ENCODE measurements at regions not wholly inside any gene's neighbourhood (a gene's known extent, or its start where the extent isn't known, plus 50 kb on each side); places are given as distances from the start of the nearest gene placed in this dataset.

GRCh38 chr13:34777089-34777913 is 164.8 kb upstream of the NBEA start:
- H3K4me1 ChIP-seq (ENCODE audit: control insufficient read depth, insufficient read depth, low read length) = no peaks in the 10 kb centered on the region

GRCh38 chr13:34777914-34778303 is 164.2 kb upstream of the NBEA start:
- H3K27ac ChIP-seq (ENCODE audit: low read depth, low read length) = no peak overlapping the region
- no peak overlapping the region for H3K4me3 ChIP-seq (ENCODE audit: low read length)
- H3K4me1 ChIP-seq (ENCODE audit: control insufficient read depth, insufficient read depth, low read length) = no peaks in the 10 kb centered on the region

More at GRCh38 chr13:34777089-34777913, 164.8 kb upstream of the NBEA start:
- Histone ChIP-seq H3K4me3 (ENCODE audit: low read length) (no peak overlapping the region), H3K36me3 (ENCODE audit: control insufficient read depth, insufficient read depth, low read length) (no peaks in the 10 kb centered on the region), H3K27ac (ENCODE audit: low read depth, low read length) (no peak overlapping the region), H3K27me3 (ENCODE audit: control insufficient read depth, insufficient read depth, low read length) (no peaks in the 10 kb centered on the region), H3K9ac (ENCODE audit: low read length) (no peak overlapping the region)

GRCh38 chr13:34779171-34779570 is 162.9 kb upstream of the NBEA start:
- H3K27ac ChIP-seq (ENCODE audit: low read depth, low read length) = no peak overlapping the region
- no peaks in the 10 kb centered on the region for H3K4me1 ChIP-seq (ENCODE audit: control insufficient read depth, insufficient read depth, low read length)
- no peaks in the 10 kb centered on the region for H3K36me3 ChIP-seq (ENCODE audit: control insufficient read depth, insufficient read depth, low read length)
- H3K4me3 ChIP-seq (ENCODE audit: low read length) = no peak overlapping the region
- no peaks in the 10 kb centered on the region for H3K27me3 ChIP-seq (ENCODE audit: control insufficient read depth, insufficient read depth, low read length)
- no peak overlapping the region for H3K9ac ChIP-seq (ENCODE audit: low read length)

More at GRCh38 chr13:34777914-34778303, 164.2 kb upstream of the NBEA start:
- H3K9ac ChIP-seq (ENCODE audit: low read length) = no peak overlapping the region
- H3K36me3 ChIP-seq (ENCODE audit: control insufficient read depth, insufficient read depth, low read length) = no peaks in the 10 kb centered on the region
- no peaks in the 10 kb centered on the region for H3K27me3 ChIP-seq (ENCODE audit: control insufficient read depth, insufficient read depth, low read length)

GRCh38 chr13:34793301-34793700 is 148.8 kb upstream of the NBEA start:
- Histone ChIP-seq H3K36me3 (ENCODE audit: control insufficient read depth, insufficient read depth, low read length) (no peaks in the 10 kb centered on the region), H3K27me3 (ENCODE audit: control insufficient read depth, insufficient read depth, low read length) (no peaks in the 10 kb centered on the region), H3K9ac (ENCODE audit: low read length) (no peak overlapping the region), H3K4me1 (ENCODE audit: control insufficient read depth, insufficient read depth, low read length) (no peaks in the 10 kb centered on the region), H3K4me3 (ENCODE audit: low read length) (no peak overlapping the region), H3K27ac (ENCODE audit: low read depth, low read length) (no peak overlapping the region)

GRCh38 chr13:34803756-34804155 is 138.3 kb upstream of the NBEA start:
- no peak overlapping the region for H3K4me3 ChIP-seq (ENCODE audit: low read length)
- H3K27ac ChIP-seq (ENCODE audit: low read depth, low read length) = no peak overlapping the region

GRCh38 chr13:34805347-34805746 is 136.7 kb upstream of the NBEA start:
- no peak overlapping the region for H3K9ac ChIP-seq (ENCODE audit: low read length)
- H3K27me3 ChIP-seq (ENCODE audit: control insufficient read depth, insufficient read depth, low read length) = no peaks in the 10 kb centered on the region
- H3K27ac ChIP-seq (ENCODE audit: low read depth, low read length) = no peak overlapping the region
- no peak overlapping the region for H3K4me3 ChIP-seq (ENCODE audit: low read length)
- no peaks in the 10 kb centered on the region for H3K4me1 ChIP-seq (ENCODE audit: control insufficient read depth, insufficient read depth, low read length)
- H3K36me3 ChIP-seq (ENCODE audit: control insufficient read depth, insufficient read depth, low read length) = no peaks in the 10 kb centered on the region

More at GRCh38 chr13:34803756-34804155, 138.3 kb upstream of the NBEA start:
- Histone ChIP-seq H3K27me3 (ENCODE audit: control insufficient read depth, insufficient read depth, low read length) (no peaks in the 10 kb centered on the region), H3K36me3 (ENCODE audit: control insufficient read depth, insufficient read depth, low read length) (no peaks in the 10 kb centered on the region), H3K4me1 (ENCODE audit: control insufficient read depth, insufficient read depth, low read length) (no peaks in the 10 kb centered on the region), H3K9ac (ENCODE audit: low read length) (no peak overlapping the region)

- H3K4me3 ChIP-seq (ENCODE audit: low read length) = no peak overlapping the region
- no peak overlapping the region for H3K27ac ChIP-seq (ENCODE audit: low read depth, low read length)
- no peak overlapping the region for H3K9ac ChIP-seq (ENCODE audit: low read length)
- H3K36me3 ChIP-seq (ENCODE audit: control insufficient read depth, insufficient read depth, low read length) = no peaks in the 10 kb centered on the region
- H3K27me3 ChIP-seq (ENCODE audit: control insufficient read depth, insufficient read depth, low read length) = no peaks in the 10 kb centered on the region
- no peaks in the 10 kb centered on the region for H3K4me1 ChIP-seq (ENCODE audit: control insufficient read depth, insufficient read depth, low read length)
Measured at GRCh38 chr13:34808649-34809048, 133.4 kb upstream of the NBEA start.

GRCh38 chr13:34810996-34811395 is 131.1 kb upstream of the NBEA start:
- Histone ChIP-seq H3K27ac (ENCODE audit: low read depth, low read length) (no peak overlapping the region), H3K4me1 (ENCODE audit: control insufficient read depth, insufficient read depth, low read length) (peaks cover 1% of the 10 kb centered on the region), H3K9ac (ENCODE audit: low read length) (no peak overlapping the region), H3K36me3 (ENCODE audit: control insufficient read depth, insufficient read depth, low read length) (no peaks in the 10 kb centered on the region), H3K4me3 (ENCODE audit: low read length) (no peak overlapping the region), H3K27me3 (ENCODE audit: control insufficient read depth, insufficient read depth, low read length) (no peaks in the 10 kb centered on the region)

GRCh38 chr13:34815526-34815925 is 126.5 kb upstream of the NBEA start:
- Histone ChIP-seq H3K36me3 (ENCODE audit: control insufficient read depth, insufficient read depth, low read length) (no peaks in the 10 kb centered on the region), H3K9ac (ENCODE audit: low read length) (no peak overlapping the region), H3K27ac (ENCODE audit: low read depth, low read length) (no peak overlapping the region), H3K27me3 (ENCODE audit: control insufficient read depth, insufficient read depth, low read length) (no peaks in the 10 kb centered on the region), H3K4me3 (ENCODE audit: low read length) (no peak overlapping the region), H3K4me1 (ENCODE audit: control insufficient read depth, insufficient read depth, low read length) (peaks cover 18% of the 10 kb centered on the region)

GRCh38 chr13:34816245-34816884 is 125.7 kb upstream of the NBEA start:
- Histone ChIP-seq H3K27ac (ENCODE audit: low read depth, low read length) (peak overlapping the region; percentile 67), H3K9ac (ENCODE audit: low read length) (no peak overlapping the region), H3K27me3 (ENCODE audit: control insufficient read depth, insufficient read depth, low read length) (no peaks in the 10 kb centered on the region), H3K36me3 (ENCODE audit: control insufficient read depth, insufficient read depth, low read length) (no peaks in the 10 kb centered on the region), H3K4me3 (ENCODE audit: low read length) (no peak overlapping the region), H3K4me1 (ENCODE audit: control insufficient read depth, insufficient read depth, low read length) (peaks cover 18% of the 10 kb centered on the region)

GRCh38 chr13:34816908-34817665 is 125.0 kb upstream of the NBEA start:
- H3K4me3 ChIP-seq (ENCODE audit: low read length) = no peak overlapping the region
- H3K36me3 ChIP-seq (ENCODE audit: control insufficient read depth, insufficient read depth, low read length) = no peaks in the 10 kb centered on the region
- H3K27me3 ChIP-seq (ENCODE audit: control insufficient read depth, insufficient read depth, low read length) = no peaks in the 10 kb centered on the region
- H3K9ac ChIP-seq (ENCODE audit: low read length) = no peak overlapping the region
- H3K27ac ChIP-seq (ENCODE audit: low read depth, low read length) = peak overlapping the region; percentile 67
- H3K4me1 ChIP-seq (ENCODE audit: control insufficient read depth, insufficient read depth, low read length) = peaks cover 18% of the 10 kb centered on the region

- Histone ChIP-seq H3K27ac (ENCODE audit: low read depth, low read length) (no peak overlapping the region), H3K27me3 (ENCODE audit: control insufficient read depth, insufficient read depth, low read length) (no peaks in the 10 kb centered on the region), H3K4me3 (ENCODE audit: low read length) (no peak overlapping the region), H3K36me3 (ENCODE audit: control insufficient read depth, insufficient read depth, low read length) (no peaks in the 10 kb centered on the region), H3K9ac (ENCODE audit: low read length) (no peak overlapping the region), H3K4me1 (ENCODE audit: control insufficient read depth, insufficient read depth, low read length) (peaks cover under 1% of the 10 kb centered on the region)
Measured at GRCh38 chr13:34822650-34823049, 119.4 kb upstream of the NBEA start.
